ENCODE measurements at regions not wholly inside any gene's neighbourhood (a gene's known extent, or its start where the extent isn't known, plus 50 kb on each side); places are given as distances from the start of the nearest gene placed in this dataset.

DNA sequence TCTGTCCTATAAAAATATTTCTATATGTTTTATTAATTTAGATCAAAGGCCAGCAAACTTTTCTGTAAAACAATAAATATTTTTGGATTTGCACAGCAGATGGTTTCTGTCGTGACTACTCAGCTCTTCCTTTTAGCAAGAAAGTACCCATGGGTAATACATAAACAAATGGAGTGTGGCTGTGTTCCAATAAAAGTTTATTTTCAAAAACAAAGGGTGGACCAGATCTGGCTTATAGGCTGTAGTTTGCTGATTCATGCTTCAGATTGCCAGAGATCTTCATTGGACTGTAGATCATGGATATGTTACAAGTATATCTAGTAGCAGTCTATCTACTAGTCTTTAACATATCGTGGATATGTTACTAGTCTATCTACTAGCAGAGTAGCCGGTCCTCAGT, 590.5 kb downstream of the CSNK1G3 start (continued):
- no peak for TF ChIP-seq ZFP3 (CRISPR knock-in tag; IDR thresholded peaks at IDR 0.05)
- TF ChIP-seq ZNF70 (CRISPR knock-in tag; IDR thresholded peaks at IDR 0.05): no peak
- no peak for TF ChIP-seq ARNTL (CRISPR knock-in tag; IDR thresholded peaks at IDR 0.05; ENCODE audit: borderline replicate concordance, low read depth)
- no peak for TF ChIP-seq ZFP30 (CRISPR knock-in tag; IDR thresholded peaks at IDR 0.05)

DNA sequence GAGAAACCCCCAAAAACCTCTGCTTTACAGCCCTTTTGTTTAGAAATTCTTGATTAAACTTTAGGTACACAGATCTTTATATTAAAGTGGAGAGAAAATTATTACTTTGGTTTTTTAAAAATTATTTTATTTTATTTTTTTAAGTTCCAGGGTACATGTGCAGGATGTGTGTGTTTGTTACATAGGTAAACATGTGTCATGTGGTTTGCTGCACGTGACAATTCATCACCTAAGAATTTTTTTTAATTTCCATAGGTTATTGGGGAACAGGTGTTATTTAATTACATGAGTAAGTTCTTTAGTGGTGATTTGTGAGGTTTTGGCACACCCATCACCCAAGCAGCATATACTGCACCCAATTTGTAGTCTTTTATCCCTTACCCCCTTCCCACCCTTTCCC, 581.7 kb downstream of the CSNK1G3 start:
- no peak for TF ChIP-seq POU6F1 (CRISPR knock-in tag; IDR thresholded peaks at IDR 0.05; ENCODE audit: borderline replicate concordance, low read depth)
- no peak for TF ChIP-seq BACH2 (CRISPR knock-in tag; IDR thresholded peaks at IDR 0.05; ENCODE audit: borderline replicate concordance)
- TF ChIP-seq TCF4 (CRISPR knock-in tag; IDR thresholded peaks at IDR 0.05; ENCODE audit: borderline replicate concordance): no peak
- TF ChIP-seq ZNF8 (CRISPR knock-in tag; IDR thresholded peaks at IDR 0.05): no peak
- TF ChIP-seq ISL1 (CRISPR knock-in tag; IDR thresholded peaks at IDR 0.05): no peak
- TF ChIP-seq ZNF70 (CRISPR knock-in tag; IDR thresholded peaks at IDR 0.05): no peak
- TF ChIP-seq, protein P1, sequence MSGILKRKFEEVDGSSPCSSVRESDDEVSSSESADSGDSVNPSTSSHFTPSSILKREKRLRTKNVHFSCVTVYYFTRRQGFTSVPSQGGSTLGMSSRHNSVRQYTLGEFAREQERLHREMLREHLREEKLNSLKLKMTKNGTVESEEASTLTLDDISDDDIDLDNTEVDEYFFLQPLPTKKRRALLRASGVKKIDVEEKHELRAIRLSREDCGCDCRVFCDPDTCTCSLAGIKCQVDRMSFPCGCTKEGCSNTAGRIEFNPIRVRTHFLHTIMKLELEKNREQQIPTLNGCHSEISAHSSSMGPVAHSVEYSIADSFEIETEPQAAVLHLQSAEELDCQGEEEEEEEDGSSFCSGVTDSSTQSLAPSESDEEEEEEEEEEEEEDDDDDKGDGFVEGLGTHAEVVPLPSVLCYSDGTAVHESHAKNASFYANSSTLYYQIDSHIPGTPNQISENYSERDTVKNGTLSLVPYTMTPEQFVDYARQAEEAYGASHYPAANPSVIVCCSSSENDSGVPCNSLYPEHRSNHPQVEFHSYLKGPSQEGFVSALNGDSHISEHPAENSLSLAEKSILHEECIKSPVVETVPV (CRISPR knock-in tag; IDR thresholded peaks at IDR 0.05): no peak
- TF ChIP-seq SNAI2 (CRISPR knock-in tag; IDR thresholded peaks at IDR 0.05): no peak
- TF ChIP-seq ZFP3 (CRISPR knock-in tag; IDR thresholded peaks at IDR 0.05): no peak
- TF ChIP-seq, protein P2, sequence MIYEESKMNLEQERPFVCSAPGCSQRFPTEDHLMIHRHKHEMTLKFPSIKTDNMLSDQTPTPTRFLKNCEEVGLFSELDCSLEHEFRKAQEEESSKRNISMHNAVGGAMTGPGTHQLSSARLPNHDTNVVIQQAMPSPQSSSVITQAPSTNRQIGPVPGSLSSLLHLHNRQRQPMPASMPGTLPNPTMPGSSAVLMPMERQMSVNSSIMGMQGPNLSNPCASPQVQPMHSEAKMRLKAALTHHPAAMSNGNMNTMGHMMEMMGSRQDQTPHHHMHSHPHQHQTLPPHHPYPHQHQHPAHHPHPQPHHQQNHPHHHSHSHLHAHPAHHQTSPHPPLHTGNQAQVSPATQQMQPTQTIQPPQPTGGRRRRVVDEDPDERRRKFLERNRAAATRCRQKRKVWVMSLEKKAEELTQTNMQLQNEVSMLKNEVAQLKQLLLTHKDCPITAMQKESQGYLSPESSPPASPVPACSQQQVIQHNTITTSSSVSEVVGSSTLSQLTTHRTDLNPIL (CRISPR knock-in tag; IDR thresholded peaks at IDR 0.05; ENCODE audit: low read depth): no peak
- no peak for TF ChIP-seq PATZ1 (CRISPR knock-in tag; IDR thresholded peaks at IDR 0.05; ENCODE audit: borderline replicate concordance)
- no peak for TF ChIP-seq ZC3H10 (CRISPR knock-in tag; IDR thresholded peaks at IDR 0.05)
- no peak for TF ChIP-seq TSHZ2 (CRISPR knock-in tag; IDR thresholded peaks at IDR 0.05)
- no peak for TF ChIP-seq RARB (CRISPR knock-in tag; IDR thresholded peaks at IDR 0.05)
- no peak for TF ChIP-seq TOX (CRISPR knock-in tag; IDR thresholded peaks at IDR 0.05; ENCODE audit: borderline replicate concordance)
- TF ChIP-seq ARNTL (CRISPR knock-in tag; IDR thresholded peaks at IDR 0.05; ENCODE audit: borderline replicate concordance, low read depth): no peak
- TF ChIP-seq OSR1 (CRISPR knock-in tag; IDR thresholded peaks at IDR 0.05): no peak
- no peak for TF ChIP-seq ZNF565 (CRISPR knock-in tag; conservative IDR thresholded peaks at IDR 0.05; ENCODE audit: low read depth)
- no peak for ATAC-seq

GRCh38 chr5:124090115-124090514, 578.1 kb downstream of the CSNK1G3 start:
- ATAC-seq: no peak

More at GRCh38 chr5:124090115-124090514, 578.1 kb downstream of the CSNK1G3 start:
- TF ChIP-seq, protein P1 (CRISPR knock-in tag; IDR thresholded peaks at IDR 0.05): no peak
- TF ChIP-seq ZNF70 (CRISPR knock-in tag; IDR thresholded peaks at IDR 0.05): no peak
